GM12892 (cell line): ENCODE measurements at regions not wholly inside any gene's neighbourhood (a gene's known extent, or its start where the extent isn't known, plus 50 kb on each side); places are given as distances from the start of the nearest gene placed in this dataset.

Experiments
- POLR2A ChIP-seq: IDR thresholded peaks from 2 replicates; pipeline ENCODE4 v1.6.1; 2011; ENCODE audit warnings: low read depth, low read length, control low read depth
- POLR2AphosphoS5 ChIP-seq: IDR thresholded peaks from 2 replicates; pipeline ENCODE4 v1.6.1; 2011; ENCODE audit warnings: low read depth, low read length, control low read depth

- TF ChIP-seq POLR2A, result no peak
- TF ChIP-seq POLR2AphosphoS5, result no peak
These were observed 268.1 kb upstream of the SPTLC3 start for GRCh38 chr20:12740647-12741046.
